NCI-H128 (cell line): ENCODE measurements at regions not wholly inside any gene's neighbourhood (a gene's known extent, or its start where the extent isn't known, plus 50 kb on each side); places are given as distances from the start of the nearest gene placed in this dataset.

Source experiments
- DNase-seq: peaks from one replicate; lab custom pipeline; 2025; ENCODE audit not compliant: unreplicated experiment; lab: John Stamatoyannopoulos, UW

GRCh38 chr3:94256888-94257813, 194.3 kb downstream of the NSUN3 start:
- no peak for DNase-seq

DNA sequence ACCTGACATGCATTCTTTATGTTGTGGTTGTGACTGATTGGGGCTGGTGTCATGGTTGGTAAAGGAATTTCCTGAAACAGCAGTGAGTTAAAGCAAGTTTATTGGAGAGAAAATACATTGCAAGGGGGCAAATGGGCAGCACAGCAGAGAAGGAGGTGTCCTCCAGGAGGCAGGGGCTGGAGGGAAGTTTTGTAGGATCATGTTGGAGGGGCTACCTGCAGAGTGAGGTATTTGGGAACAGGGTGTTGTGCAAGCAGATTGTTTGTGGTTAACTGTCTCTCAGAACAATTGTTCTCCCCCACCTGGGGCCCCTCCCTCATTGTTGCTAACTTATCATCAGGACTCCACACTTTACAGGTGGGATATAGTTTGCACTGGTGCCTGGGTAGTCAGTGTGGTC, 196.0 kb downstream of the NSUN3 start:
- no peak for DNase-seq

- DNase-seq, result no peak
Observed at GRCh38 chr3:94259291-94259690, 196.4 kb downstream of the NSUN3 start.

GRCh38 chr3:94269763-94270162, 206.9 kb downstream of the NSUN3 start:
- no peak for DNase-seq

DNA sequence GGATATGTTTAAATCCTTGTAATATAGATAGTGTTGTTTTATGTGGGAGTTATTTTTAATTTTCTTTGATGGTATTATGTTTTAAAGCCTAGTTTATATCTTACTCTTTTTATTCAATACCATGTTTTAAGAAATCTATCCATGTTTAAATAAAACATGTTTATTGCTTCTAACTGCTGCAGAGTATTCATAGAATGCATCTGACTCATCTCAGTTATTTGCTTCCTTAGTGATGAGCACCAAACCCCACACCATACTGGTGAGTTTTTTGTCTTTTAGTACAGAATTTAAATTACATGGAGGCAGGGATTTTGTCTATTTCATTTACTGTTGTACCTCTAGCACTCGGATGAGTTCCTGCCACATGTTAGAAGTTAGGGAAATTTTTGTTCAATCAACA, 209.2 kb downstream of the NSUN3 start:
- no peak for DNase-seq

GRCh38 chr3:94280958-94281357, 218.1 kb downstream of the NSUN3 start:
- no peak for DNase-seq

- no peak for DNase-seq
Observed at GRCh38 chr3:94285872-94286271, 223.0 kb downstream of the NSUN3 start.

GRCh38 chr3:94291686-94292085, 228.8 kb downstream of the NSUN3 start:
- DNase-seq, result no peak

DNA sequence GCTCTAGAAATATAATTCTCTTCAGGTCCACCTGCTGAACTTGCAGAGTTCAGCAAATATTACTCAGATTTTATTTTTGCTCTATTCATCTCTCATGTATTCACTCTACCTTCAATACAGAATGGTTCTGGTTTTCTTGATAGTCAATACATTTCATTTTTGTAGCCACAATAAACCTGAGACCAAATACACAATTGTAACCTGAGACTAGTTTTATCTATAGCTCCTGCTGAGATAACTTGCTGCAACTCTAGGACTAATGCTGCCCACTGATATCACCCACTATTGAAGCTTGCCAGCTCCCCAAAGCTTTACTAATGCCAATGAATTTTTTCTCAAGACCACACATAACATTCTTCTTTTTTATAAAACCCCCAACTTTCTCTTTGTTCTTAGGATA, 229.3 kb downstream of the NSUN3 start:
- DNase-seq, result no peak

DNA sequence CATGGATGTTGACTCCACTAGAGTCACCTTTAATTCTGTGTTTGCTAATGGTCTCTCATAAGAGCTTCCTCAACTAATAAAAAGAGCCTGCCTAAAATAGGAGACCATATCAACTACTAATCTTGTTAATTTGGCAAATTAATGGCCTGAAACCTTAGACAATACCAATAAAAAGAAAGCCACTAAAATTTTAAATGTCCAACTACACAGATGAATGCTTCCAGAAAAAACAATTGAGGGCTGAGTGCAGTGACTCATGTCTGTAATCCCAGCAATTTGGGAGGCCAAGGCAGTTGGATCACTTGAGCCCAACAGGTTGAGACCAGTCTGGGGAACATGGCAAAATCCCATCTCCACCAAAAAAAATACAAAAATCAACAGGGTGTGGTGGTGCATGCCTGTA, 230.9 kb downstream of the NSUN3 start:
- DNase-seq, result no peak

- DNase-seq, result no peak
Observed at GRCh38 chr3:94294806-94295205, 231.9 kb downstream of the NSUN3 start.

DNA sequence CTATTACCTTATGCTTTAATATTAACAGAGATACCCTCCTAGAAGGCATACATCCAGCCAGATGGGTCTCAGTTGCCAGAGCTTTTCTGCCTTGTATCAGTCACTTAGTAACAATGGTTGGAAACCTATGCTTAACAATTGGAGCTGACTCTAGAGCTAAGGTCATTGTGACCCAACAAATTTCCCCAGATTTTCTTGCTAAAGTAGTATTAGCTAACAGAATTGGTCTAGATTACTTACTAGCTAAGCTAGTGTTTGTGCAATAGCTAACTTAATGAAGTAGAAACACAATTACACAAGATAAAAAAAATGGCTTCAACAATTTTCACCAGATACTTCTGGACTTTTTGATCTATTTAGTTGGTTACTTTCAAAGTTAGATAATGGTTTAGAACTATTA, 236.9 kb downstream of the NSUN3 start:
- no peak for DNase-seq

GRCh38 chr3:94301366-94301765, 238.5 kb downstream of the NSUN3 start:
- DNase-seq, result no peak

DNA sequence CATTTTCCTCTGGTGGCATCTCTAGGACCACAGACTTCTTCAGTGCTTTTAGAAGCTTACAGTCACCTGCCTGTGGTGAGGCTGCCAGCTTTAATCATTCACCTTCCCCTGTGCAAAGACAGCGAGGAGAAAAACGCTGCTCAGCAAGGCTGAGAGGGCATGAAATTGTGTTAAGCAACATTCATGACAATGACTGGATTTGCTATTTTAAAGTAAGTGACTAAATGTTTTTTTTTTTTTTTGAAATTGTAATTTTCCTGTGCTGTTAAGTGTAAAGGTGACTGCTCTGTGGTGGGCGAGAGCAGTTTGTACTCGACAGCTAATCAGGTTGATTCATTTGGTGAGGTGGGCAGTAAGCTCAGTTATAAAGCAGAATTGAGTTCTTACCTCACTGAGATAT, 240.4 kb downstream of the NSUN3 start:
- DNase-seq, result no peak

DNA sequence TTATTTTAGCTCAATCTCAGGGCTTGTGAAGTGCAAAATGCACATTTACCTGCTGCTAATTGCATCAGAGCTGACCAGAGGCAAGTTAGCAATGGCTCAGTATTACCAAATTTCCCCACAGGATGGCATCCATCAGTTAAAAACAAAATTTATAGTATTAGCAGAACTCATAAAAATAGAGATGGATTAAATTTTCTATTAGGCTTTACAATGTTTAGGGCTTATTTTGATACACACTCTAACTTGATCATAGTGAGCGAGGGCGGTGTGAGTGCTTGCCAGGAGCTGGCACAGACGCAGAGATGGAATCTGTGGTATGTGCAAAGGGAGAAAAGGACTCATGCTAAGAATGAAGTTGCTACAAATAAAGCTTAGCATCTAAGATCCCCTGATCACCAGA, 241.0 kb downstream of the NSUN3 start:
- no peak for DNase-seq

DNA sequence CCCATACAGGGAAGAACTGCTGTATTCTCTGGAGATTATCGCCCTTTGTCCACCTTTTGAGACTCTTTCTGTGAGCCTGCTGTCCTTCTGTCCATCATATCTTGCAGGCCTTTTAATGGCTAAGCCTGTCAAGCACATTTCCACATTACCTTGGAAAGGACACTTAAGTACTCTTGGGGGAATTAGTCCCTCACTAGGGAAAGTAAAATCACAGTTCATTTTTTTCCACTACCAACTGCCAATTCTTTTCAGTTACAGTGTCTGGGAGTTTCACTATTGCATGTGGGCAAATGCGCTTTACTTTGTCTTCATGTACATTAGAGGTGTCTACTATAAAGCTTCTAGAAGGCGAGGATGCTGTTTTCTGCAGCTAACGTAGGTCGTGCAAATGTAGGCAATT, 242.1 kb downstream of the NSUN3 start:
- DNase-seq, result no peak

DNA sequence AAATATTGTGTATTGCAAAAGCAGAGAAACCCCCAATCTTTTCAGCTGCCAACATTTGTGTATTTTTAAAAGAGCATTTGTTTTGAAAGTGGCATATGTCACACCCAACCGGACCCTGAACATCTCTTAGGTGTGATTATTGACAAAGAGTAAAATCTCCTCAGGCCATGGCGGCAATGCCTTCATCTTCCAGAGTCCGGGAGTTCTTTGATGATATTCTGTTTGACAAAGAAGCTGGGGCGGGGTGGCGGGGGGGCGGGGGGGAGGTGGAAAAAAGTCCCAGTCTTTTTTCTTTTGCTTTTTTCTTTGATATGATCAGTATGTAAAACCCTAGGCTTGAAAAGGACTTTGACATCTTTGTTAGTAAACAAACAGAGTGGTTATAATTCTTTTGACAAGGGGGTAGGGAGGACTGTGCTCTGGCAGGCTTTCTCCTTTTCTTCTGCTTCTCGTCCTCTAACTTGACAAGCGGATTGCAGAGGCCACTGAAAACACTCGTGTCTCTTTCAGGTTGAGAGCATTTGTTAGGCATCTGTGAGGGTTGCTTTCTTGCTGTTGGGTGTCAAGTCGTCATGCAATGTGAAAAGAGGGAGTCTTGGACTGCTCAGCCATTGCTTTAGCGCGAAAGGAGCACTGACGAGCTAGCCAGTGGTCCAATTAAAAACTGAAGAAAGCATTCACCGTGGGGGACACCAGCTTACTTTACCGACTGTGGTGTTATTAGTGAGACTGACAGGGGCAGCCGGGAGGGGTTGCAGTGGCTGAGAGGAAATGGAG, 243.2 kb downstream of the NSUN3 start:
- DNase-seq, result no peak

GRCh38 chr3:94307588-94307987, 244.7 kb downstream of the NSUN3 start:
- DNase-seq, result no peak

DNA sequence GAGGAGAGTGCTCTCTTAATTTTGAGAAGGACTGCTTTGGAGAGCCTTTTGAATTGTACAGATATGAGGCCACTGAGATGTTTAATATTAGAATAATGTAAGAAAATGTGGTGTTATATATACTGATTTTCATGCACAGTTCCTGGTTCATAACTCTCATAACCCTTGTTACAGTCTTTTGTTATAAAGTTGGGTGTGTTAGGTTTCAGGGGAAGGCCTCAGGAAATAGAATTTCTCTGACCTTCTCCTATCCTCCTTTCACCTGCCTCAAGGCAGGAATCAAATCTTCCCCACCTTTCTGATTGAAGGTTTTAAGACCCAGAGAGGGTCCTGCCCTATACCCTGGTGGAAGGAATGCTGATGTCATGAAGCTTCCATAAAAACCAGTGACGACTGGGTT, 245.9 kb downstream of the NSUN3 start:
- DNase-seq, result no peak

- DNase-seq, result no peak
Observed at GRCh38 chr3:94310341-94311135, 247.7 kb downstream of the NSUN3 start.

- no peak for DNase-seq
Observed at GRCh38 chr3:94311651-94312050, 248.8 kb downstream of the NSUN3 start.
